GM23338 (cell line): ENCODE measurements at regions not wholly inside any gene's neighbourhood (a gene's known extent, or its start where the extent isn't known, plus 50 kb on each side); places are given as distances from the start of the nearest gene placed in this dataset.

ENCODE experiments used
- ATAC-seq: fragments of 200-7000 bp; cut with Tn5 transposase; 3 replicates; pipeline ENCODE4 v1.9.1; 2020
- DNase-seq: peaks from one replicate; pipeline ENCODE4 v3.0.0-alpha.2; 2015; ENCODE audit warnings: low spot score
- H2AFZ ChIP-seq: fragments of 200-600 bp; sonication (generic); 2 replicates; pipeline ENCODE4 v1.8.0; 2016; ENCODE audit warnings: antibody characterized with exemption, mild to moderate bottlenecking, moderate library complexity
- H3F3A ChIP-seq: fragments of 200-600 bp; sonication (generic); replicated peaks from 2 replicates; pipeline ENCODE4 v1.8.0; 2017; ENCODE audit warnings: antibody characterized with exemption, mixed run types, low read depth
- H3K27ac ChIP-seq: fragments of 200-600 bp; sonication (generic); 2 replicates; pipeline ENCODE4 v1.6.1; 2016; ENCODE audit warnings: low read depth
- H3K27me3 ChIP-seq: fragments of 200-600 bp; sonication (generic); 2 replicates; pipeline ENCODE4 v1.8.0; 2016; ENCODE audit warnings: mild to moderate bottlenecking, mixed run types, moderate library complexity; ENCODE audit not compliant: insufficient read depth
- H3K36me3 ChIP-seq: fragments of 200-600 bp; sonication (generic); 2 replicates; pipeline ENCODE4 v1.8.0; 2016; ENCODE audit warnings: mild to moderate bottlenecking; ENCODE audit not compliant: insufficient read depth
- H3K4me1 ChIP-seq: fragments of 200-600 bp; sonication (generic); 2 replicates; pipeline ENCODE4 v1.8.0; 2016; ENCODE audit warnings: mild to moderate bottlenecking, moderate library complexity; ENCODE audit not compliant: insufficient read depth
- H3K4me2 ChIP-seq: fragments of 200-600 bp; sonication (generic); 2 replicates; pipeline ENCODE4 v1.7.1; 2017; ENCODE audit warnings: mixed run types
- H3K4me3 ChIP-seq: fragments of 200-600 bp; sonication (generic); 2 replicates; pipeline ENCODE4 v1.6.1; 2016; ENCODE audit warnings: mixed run types
- H3K79me2 ChIP-seq: fragments of 200-600 bp; sonication (generic); replicated peaks from 2 replicates; pipeline ENCODE4 v1.8.0; 2017; ENCODE audit warnings: mild to moderate bottlenecking; ENCODE audit not compliant: insufficient read depth
- H3K9me2 ChIP-seq: fragments of 200-600 bp; sonication (generic); 2 replicates; pipeline ENCODE4 v1.8.0; 2017; ENCODE audit not compliant: insufficient read depth
- H4K20me1 ChIP-seq: fragments of 200-600 bp; sonication (generic); replicated peaks from 2 replicates; pipeline ENCODE4 v1.8.0; 2017; ENCODE audit warnings: mild to moderate bottlenecking; ENCODE audit not compliant: insufficient read depth
- H3K27ac Mint-ChIP-seq: 2 replicates; pipeline ENCODE4 v1.8.0; 2020; ENCODE audit warnings: inconsistent platforms, mild to moderate bottlenecking, moderate library complexity, mixed read lengths
- H3K27me3 Mint-ChIP-seq: 3 replicates; pipeline ENCODE4 v1.8.0; 2022; ENCODE audit warnings: low read depth, mild to moderate bottlenecking, moderate library complexity, mixed read lengths, inconsistent platforms; ENCODE audit not compliant: insufficient read depth, poor library complexity
- H3K36me3 Mint-ChIP-seq: 3 replicates; pipeline ENCODE4 v1.8.0; 2021; ENCODE audit warnings: low read depth, mild to moderate bottlenecking, inconsistent platforms, moderate library complexity, mixed read lengths
- H3K4me1 Mint-ChIP-seq: 3 replicates; pipeline ENCODE4 v1.8.0; 2020; ENCODE audit warnings: mild to moderate bottlenecking, inconsistent platforms, mixed read lengths
- H3K4me3 Mint-ChIP-seq: 3 replicates; pipeline ENCODE4 v1.8.0; 2021; ENCODE audit warnings: moderate library complexity, mild to moderate bottlenecking, inconsistent platforms, mixed read lengths
- H3K9me3 Mint-ChIP-seq: 3 replicates; pipeline ENCODE4 v1.8.0; 2020; ENCODE audit warnings: moderate library complexity, mild to moderate bottlenecking, inconsistent platforms, mixed read lengths
- CREB1 ChIP-seq: fragments of 250-450 bp; sonication (Bioruptor Pico); IDR thresholded peaks from 2 replicates; pipeline ENCODE4 v1.5.0; 2020; ENCODE audit warnings: low read depth, mild to moderate bottlenecking, moderate library complexity
- NANOG ChIP-seq: IDR thresholded peaks from 2 replicates; pipeline ENCODE4 v1.6.1; 2016; ENCODE audit warnings: antibody characterized with exemption, borderline replicate concordance
- POLR2AphosphoS5 ChIP-seq: IDR thresholded peaks from 2 replicates; pipeline ENCODE4 v1.6.1; 2016; ENCODE audit warnings: antibody characterized with exemption, low read depth
- STAT1 ChIP-seq: IDR thresholded peaks from one replicate; pipeline ENCODE4 v1.6.1; 2016; ENCODE audit warnings: antibody characterized with exemption; ENCODE audit not compliant: unreplicated experiment
- ZNF331 ChIP-seq: fragments of 250-450 bp; sonication (Bioruptor Pico); IDR thresholded peaks from 2 replicates; pipeline ENCODE4 v1.5.0; 2020; ENCODE audit warnings: low read depth, mild to moderate bottlenecking, moderate library complexity
- TF ChIP-seq, protein P1 (sequence below), 2 experiments: fragments of 200-600 bp in 1 of 2; sonication (generic) in 1 of 2; conservative IDR thresholded peaks; 2 replicates each; pipeline versions ENCODE4 v1.5.1 to v1.6.1; 2016 to 2017; ENCODE audit warnings: antibody characterized with exemption in 2 of 2, low read depth in 2 of 2, mild to moderate bottlenecking in 2 of 2, moderate library complexity in 1 of 2
- TF ChIP-seq, protein P2 (sequence below): IDR thresholded peaks from one replicate; pipeline ENCODE4 v1.6.1; 2018; ENCODE audit warnings: antibody characterized with exemption; ENCODE audit not compliant: unreplicated experiment
- TF ChIP-seq, protein P3 (sequence below): fragments of 250-450 bp; sonication (Bioruptor Pico); IDR thresholded peaks from 2 replicates; pipeline ENCODE4 v1.5.0; 2020; ENCODE audit warnings: mild to moderate bottlenecking, moderate library complexity

DNA sequence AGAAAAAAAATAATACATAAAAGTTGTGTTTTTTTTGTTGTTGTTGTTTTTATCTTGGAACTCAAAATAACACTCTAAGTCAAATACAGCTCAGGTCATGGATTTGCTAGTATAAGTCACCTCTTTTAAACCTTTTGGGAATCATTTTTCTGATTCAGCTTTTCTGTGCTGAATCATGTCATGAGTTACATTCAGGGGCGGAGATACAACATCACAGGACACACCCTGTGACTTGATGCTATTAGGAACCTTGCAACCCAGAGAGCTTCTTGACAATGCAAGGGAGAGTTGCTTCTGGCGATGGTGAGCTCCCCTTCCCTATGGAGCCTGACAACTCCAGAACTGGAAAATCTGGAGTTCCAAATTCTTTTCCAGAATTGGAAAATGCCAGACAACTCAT, 358.3 kb upstream of the C16orf82 start:
- no peaks in the 10 kb centered on the region for H3K36me3 ChIP-seq
- H3K27me3 Mint-ChIP-seq, result peaks cover 3% of the 10 kb centered on the region
- H3K27me3 ChIP-seq, result no peaks in the 10 kb centered on the region
- no peaks in the 10 kb centered on the region for H3K9me2 ChIP-seq
- ATAC-seq (no peak), DNase-seq (no peak)
- no peaks in the 10 kb centered on the region for H3K4me1 ChIP-seq
- no peaks in the 10 kb centered on the region for H3F3A ChIP-seq
- peaks cover 9% of the 10 kb centered on the region; the same call in 2 of the 3 replicates for H3K36me3 Mint-ChIP-seq
- H3K4me3 Mint-ChIP-seq, result no peak overlapping the region
- no peak overlapping the region for H3K4me3 ChIP-seq
- H3K27ac Mint-ChIP-seq, result no peak overlapping the region
- no peak overlapping the region for H3K27ac ChIP-seq
- no peaks in the 10 kb centered on the region for H3K79me2 ChIP-seq
- H4K20me1 ChIP-seq, result no peaks in the 10 kb centered on the region
- H2AFZ ChIP-seq, result no peak overlapping the region
- TF ChIP-seq NANOG, result no peak
- TF ChIP-seq ZNF331 (CRISPR knock-in tag), result no peak
- TF ChIP-seq, protein P1, sequence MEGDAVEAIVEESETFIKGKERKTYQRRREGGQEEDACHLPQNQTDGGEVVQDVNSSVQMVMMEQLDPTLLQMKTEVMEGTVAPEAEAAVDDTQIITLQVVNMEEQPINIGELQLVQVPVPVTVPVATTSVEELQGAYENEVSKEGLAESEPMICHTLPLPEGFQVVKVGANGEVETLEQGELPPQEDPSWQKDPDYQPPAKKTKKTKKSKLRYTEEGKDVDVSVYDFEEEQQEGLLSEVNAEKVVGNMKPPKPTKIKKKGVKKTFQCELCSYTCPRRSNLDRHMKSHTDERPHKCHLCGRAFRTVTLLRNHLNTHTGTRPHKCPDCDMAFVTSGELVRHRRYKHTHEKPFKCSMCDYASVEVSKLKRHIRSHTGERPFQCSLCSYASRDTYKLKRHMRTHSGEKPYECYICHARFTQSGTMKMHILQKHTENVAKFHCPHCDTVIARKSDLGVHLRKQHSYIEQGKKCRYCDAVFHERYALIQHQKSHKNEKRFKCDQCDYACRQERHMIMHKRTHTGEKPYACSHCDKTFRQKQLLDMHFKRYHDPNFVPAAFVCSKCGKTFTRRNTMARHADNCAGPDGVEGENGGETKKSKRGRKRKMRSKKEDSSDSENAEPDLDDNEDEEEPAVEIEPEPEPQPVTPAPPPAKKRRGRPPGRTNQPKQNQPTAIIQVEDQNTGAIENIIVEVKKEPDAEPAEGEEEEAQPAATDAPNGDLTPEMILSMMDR (conservative IDR thresholded peaks at IDR 0.05; ENCODE audit: low read depth in 2 of 2), result no peak
- H3K9me3 Mint-ChIP-seq, result peaks cover 88% of the 10 kb centered on the region
- peaks cover 8% of the 10 kb centered on the region for H3K4me1 Mint-ChIP-seq
- no peak overlapping the region for H3K4me2 ChIP-seq

DNA sequence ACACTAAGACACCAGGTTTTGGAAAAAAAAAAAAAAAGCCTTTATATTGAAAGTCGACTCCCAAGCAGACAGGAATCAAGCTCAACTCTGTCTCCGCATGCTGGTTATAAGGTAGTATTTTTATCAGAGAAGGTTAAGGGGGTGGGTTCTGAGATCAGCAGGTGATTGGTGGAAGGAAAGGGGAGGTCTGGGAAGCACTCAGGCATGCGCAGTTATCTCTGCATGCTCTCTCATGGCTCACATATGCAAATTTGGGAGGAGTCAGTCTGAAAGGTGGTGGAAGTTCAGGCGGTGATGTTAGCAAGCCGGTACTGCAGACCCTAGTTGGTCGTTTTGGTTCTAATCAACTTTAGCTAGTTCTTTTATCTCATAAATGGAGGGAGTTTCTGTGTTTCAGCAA, 357.6 kb upstream of the C16orf82 start:
- no peak overlapping the region for H3K4me2 ChIP-seq
- H3K9me2 ChIP-seq, result no peaks in the 10 kb centered on the region
- H3K36me3 ChIP-seq, result no peaks in the 10 kb centered on the region
- H2AFZ ChIP-seq, result no peak overlapping the region
- H3K36me3 Mint-ChIP-seq, result peaks cover 9% of the 10 kb centered on the region; the same call in 2 of the 3 replicates
- DNase-seq (peak; percentile 41), ATAC-seq (peak; percentile 59; the same call in 2 of the 3 replicates)
- no peaks in the 10 kb centered on the region for H3F3A ChIP-seq
- H3K27ac Mint-ChIP-seq, result no peak overlapping the region
- no peak overlapping the region for H3K27ac ChIP-seq
- peaks cover 8% of the 10 kb centered on the region for H3K4me1 Mint-ChIP-seq
- H3K79me2 ChIP-seq, result no peaks in the 10 kb centered on the region
- no peaks in the 10 kb centered on the region for H3K4me1 ChIP-seq
- peaks cover 89% of the 10 kb centered on the region for H3K9me3 Mint-ChIP-seq
- no peaks in the 10 kb centered on the region for H4K20me1 ChIP-seq
- peaks cover 3% of the 10 kb centered on the region for H3K27me3 Mint-ChIP-seq
- no peak overlapping the region for H3K4me3 ChIP-seq
- H3K27me3 ChIP-seq, result no peaks in the 10 kb centered on the region
- H3K4me3 Mint-ChIP-seq, result no peak overlapping the region; the same call in 2 of the 3 replicates
- TF ChIP-seq, protein P2, sequence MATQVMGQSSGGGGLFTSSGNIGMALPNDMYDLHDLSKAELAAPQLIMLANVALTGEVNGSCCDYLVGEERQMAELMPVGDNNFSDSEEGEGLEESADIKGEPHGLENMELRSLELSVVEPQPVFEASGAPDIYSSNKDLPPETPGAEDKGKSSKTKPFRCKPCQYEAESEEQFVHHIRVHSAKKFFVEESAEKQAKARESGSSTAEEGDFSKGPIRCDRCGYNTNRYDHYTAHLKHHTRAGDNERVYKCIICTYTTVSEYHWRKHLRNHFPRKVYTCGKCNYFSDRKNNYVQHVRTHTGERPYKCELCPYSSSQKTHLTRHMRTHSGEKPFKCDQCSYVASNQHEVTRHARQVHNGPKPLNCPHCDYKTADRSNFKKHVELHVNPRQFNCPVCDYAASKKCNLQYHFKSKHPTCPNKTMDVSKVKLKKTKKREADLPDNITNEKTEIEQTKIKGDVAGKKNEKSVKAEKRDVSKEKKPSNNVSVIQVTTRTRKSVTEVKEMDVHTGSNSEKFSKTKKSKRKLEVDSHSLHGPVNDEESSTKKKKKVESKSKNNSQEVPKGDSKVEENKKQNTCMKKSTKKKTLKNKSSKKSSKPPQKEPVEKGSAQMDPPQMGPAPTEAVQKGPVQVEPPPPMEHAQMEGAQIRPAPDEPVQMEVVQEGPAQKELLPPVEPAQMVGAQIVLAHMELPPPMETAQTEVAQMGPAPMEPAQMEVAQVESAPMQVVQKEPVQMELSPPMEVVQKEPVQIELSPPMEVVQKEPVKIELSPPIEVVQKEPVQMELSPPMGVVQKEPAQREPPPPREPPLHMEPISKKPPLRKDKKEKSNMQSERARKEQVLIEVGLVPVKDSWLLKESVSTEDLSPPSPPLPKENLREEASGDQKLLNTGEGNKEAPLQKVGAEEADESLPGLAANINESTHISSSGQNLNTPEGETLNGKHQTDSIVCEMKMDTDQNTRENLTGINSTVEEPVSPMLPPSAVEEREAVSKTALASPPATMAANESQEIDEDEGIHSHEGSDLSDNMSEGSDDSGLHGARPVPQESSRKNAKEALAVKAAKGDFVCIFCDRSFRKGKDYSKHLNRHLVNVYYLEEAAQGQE, result no peak
- TF ChIP-seq, protein P3, sequence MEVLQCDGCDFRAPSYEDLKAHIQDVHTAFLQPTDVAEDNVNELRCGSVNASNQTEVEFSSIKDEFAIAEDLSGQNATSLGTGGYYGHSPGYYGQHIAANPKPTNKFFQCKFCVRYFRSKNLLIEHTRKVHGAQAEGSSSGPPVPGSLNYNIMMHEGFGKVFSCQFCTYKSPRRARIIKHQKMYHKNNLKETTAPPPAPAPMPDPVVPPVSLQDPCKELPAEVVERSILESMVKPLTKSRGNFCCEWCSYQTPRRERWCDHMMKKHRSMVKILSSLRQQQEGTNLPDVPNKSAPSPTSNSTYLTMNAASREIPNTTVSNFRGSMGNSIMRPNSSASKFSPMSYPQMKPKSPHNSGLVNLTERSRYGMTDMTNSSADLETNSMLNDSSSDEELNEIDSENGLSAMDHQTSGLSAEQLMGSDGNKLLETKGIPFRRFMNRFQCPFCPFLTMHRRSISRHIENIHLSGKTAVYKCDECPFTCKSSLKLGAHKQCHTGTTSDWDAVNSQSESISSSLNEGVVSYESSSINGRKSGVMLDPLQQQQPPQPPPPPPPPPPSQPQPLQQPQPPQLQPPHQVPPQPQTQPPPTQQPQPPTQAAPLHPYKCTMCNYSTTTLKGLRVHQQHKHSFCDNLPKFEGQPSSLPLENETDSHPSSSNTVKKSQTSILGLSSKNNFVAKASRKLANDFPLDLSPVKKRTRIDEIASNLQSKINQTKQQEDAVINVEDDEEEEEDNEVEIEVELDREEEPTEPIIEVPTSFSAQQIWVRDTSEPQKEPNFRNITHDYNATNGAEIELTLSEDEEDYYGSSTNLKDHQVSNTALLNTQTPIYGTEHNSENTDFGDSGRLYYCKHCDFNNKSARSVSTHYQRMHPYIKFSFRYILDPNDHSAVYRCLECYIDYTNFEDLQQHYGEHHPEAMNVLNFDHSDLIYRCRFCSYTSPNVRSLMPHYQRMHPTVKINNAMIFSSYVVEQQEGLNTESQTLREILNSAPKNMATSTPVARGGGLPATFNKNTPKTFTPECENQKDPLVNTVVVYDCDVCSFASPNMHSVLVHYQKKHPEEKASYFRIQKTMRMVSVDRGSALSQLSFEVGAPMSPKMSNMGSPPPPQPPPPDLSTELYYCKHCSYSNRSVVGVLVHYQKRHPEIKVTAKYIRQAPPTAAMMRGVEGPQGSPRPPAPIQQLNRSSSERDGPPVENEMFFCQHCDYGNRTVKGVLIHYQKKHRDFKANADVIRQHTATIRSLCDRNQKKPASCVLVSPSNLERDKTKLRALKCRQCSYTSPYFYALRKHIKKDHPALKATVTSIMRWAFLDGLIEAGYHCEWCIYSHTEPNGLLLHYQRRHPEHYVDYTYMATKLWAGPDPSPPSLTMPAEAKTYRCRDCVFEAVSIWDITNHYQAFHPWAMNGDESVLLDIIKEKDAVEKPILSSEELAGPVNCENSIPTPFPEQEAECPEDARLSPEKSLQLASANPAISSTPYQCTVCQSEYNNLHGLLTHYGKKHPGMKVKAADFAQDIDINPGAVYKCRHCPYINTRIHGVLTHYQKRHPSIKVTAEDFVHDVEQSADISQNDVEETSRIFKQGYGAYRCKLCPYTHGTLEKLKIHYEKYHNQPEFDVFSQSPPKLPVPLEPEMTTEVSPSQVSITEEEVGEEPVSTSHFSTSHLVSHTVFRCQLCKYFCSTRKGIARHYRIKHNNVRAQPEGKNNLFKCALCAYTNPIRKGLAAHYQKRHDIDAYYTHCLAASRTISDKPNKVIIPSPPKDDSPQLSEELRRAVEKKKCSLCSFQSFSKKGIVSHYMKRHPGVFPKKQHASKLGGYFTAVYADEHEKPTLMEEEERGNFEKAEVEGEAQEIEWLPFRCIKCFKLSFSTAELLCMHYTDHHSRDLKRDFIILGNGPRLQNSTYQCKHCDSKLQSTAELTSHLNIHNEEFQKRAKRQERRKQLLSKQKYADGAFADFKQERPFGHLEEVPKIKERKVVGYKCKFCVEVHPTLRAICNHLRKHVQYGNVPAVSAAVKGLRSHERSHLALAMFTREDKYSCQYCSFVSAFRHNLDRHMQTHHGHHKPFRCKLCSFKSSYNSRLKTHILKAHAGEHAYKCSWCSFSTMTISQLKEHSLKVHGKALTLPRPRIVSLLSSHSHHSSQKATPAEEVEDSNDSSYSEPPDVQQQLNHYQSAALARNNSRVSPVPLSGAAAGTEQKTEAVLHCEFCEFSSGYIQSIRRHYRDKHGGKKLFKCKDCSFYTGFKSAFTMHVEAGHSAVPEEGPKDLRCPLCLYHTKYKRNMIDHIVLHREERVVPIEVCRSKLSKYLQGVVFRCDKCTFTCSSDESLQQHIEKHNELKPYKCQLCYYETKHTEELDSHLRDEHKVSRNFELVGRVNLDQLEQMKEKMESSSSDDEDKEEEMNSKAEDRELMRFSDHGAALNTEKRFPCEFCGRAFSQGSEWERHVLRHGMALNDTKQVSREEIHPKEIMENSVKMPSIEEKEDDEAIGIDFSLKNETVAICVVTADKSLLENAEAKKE, result no peak
- no peak for TF ChIP-seq CREB1 (CRISPR knock-in tag)
- TF ChIP-seq POLR2AphosphoS5, result no peak
- TF ChIP-seq STAT1, result no peak
- TF ChIP-seq ZNF331 (CRISPR knock-in tag), result no peak
- TF ChIP-seq, protein P1 (conservative IDR thresholded peaks at IDR 0.05; ENCODE audit: low read depth in 2 of 2), result no peak
